Left colon (tissue), 2 donors: ENCODE measurements at regions not wholly inside any gene's neighbourhood (a gene's known extent, or its start where the extent isn't known, plus 50 kb on each side); places are given as distances from the start of the nearest gene placed in this dataset.
"Not testable (repeated sequence)": the region's sequence is repeated elsewhere in the genome, so short reads cannot be mapped to it uniquely, and the experiment has no call there.

ENCODE experiments used
- ATAC-seq: fragments of 200-7000 bp; cut with Tn5 transposase; one replicate; pipeline ENCODE4 v1.9.1; 2020; ENCODE audit warnings: mild to moderate bottlenecking, moderate library complexity
- DNase-seq, 2 donors: peaks; one replicate each; pipeline ENCODE4 v3.0.0-alpha.2; 2020
- intact Hi-C, 2 donors: fragments of 100-400 bp; cut with DNase I in 1 of 2; cut with micrococcal nuclease in 1 of 2; formaldehyde crosslinking; loops; one replicate each; pipeline versions ENCODE4 v1.11.2 to v1.14.0; 2022; cut with DNase I, micrococcal nuclease
- donor health status: DM: no; HTN: no; CAD: no.
- donor health status: DM: yes; HTN: yes; CAD: no.

DNA sequence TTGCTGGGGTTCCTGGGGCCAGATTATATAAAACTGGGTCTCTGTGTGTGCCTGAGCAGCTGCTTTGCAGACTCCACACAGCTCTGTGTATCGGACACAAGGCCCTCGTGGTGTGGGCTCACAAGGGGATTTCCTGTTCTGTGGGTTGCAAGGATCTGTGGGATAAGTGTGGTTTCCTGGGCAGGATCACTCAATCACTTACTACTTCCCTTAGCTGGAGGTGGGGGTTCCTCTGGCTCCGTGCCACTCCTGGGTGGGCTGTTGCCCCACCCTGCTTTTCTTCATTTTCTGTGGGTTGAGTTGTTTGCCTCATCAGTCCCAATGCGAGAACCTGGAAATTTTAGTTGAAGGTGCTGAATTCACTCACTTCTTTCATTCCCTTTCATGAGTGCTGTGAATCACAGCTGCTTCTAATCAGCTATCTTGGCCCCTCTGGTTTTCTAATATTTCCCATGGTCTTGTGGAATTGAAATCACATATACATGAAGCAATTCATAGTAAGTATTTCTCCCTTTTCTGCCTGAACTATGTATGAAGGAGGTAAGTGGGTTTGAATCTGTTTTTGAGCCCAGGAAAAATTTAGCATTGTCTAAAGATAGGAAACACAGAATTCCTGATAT is 196.3 kb downstream of the DCDC2C start:
- DNase-seq, result no peak
- intact Hi-C loops, result no loop called here
- ATAC-seq, result no peak

DNA sequence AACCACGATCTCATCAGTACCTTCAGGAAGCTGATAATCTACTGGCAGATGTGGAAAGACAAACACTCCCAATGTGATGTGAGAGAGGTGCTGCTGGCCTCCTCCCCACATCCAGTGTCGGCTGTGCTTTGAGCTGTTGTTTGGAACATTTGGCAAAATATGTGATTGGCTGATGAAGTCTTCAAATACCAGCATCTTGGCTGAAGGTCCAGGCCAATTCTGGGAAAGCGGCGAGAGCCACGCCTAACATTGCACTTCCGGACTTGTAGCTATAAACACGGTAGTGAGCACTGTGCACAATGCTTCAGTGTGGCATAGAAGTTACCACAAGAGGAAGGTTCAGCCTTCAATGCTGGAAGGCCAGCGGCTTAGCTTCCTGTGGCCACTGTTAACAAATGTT is 198.8 kb downstream of the DCDC2C start:
- intact Hi-C loops, result no loop called here
- ATAC-seq (no peak), DNase-seq (no peak)

DNA sequence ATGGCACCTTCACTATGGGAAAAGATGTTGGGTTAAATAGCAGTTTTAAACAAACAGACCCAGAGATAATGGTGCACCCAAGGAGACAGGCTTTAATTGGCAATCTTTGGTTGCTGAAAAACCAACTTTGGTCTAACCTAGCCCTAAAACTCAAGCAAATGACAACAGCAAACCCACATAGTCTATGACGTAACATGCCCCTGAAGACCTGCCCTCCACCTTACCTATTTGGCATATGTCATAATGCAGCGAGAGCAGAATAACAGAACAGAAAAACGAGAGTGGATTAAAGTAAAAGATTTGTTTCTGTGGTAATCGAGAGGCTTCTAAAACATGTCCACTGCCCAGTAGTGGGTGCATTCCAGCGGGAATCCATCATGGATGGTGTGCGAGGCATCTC is 200.7 kb downstream of the DCDC2C start:
- DNase-seq (no peak), ATAC-seq (no peak)
- intact Hi-C loops, result no loop called here

DNA sequence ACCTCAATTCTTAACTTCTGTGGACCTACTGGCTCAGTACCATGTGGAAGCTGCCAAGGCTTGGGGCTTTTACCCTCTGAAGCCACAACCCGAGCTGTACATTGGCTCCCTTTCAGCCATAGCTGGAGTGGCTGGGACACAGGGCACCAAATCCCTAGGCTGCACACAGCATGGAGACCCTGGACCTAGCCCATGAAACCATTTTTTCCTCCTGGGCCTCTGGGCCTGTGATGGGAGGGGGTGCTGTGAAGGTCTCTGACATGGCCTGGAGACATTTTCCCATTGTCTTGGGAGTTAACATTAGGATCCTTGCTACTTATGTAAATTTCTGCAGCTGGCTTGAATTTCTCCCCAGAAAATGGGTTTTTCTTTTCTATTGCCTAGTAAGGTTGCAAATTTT is 205.1 kb downstream of the DCDC2C start:
- ATAC-seq, intact Hi-C loops, DNase-seq: not testable (repeated sequence)

DNA sequence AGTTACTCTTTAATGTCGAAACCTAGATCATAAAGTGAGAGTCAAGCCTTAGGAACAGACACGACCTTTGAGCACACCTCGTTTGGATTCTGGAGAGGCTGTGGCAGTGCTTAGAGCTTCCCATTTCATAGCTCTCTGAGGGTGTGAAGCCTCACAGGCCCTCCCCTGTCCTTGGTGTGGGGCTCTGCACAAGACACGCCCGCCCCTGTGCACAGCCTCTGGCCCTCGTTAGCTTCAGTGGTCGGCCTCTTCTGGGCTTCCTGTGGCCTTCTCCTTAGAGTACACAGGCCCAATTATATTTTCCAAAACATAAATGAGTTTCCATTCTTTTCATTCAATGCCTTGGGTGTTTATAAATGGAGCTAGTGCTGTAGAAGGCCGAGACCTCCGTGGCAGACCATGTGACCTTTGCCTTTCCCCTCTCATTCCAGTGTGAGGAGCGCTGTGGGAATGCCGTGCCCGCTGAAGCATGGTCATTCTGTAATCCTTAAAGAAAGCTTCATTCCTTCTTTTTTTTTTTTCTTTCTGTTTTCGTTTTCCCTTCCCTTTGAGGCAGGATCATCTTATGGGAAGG is 208.6 kb downstream of the DCDC2C start:
- intact Hi-C loops, result no loop called here
- DNase-seq (no peak), ATAC-seq (no peak)

DNA sequence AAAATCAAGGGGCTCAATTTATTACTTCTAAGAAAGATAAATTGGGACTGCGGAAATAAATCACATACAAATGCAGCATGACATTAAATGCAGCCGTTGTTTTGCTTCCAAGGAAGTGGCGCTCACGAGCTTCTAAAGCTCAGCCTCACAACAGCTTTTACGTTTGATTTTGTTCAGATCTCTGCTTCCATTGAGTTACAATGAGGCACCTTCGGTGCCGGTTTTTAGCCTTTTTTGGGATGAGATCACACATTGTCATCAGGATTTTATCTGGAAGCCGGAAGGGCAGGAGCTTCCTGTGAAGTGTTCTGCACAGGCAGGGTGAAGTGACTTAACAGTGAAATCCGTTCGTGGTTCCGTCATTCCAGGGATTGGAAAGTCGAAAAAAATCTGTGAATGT is 209.8 kb downstream of the DCDC2C start:
- ATAC-seq, result no peak
- DNase-seq, result no peak
- intact Hi-C loops, result no loop called here

DNA sequence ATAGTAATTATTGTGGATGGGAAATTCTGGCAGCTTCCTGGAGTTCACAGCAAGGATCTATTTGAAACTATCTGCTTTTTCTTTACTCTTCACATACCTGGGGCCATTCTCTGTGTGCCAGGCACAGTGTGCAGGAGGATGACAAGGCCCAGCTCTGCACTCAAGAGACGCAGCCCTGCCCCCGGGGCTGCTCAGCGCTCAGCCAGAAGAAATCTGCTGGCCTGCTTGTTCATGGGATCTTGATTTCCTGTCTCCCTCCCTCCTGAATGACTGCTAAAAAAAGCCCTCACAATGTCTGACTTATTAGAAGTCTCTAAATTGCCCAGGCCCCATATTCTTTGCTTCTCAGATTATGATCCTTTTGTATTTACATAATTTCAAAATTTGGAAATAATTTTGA is 210.9 kb downstream of the DCDC2C start:
- no peak for DNase-seq
- intact Hi-C loops, result no loop called here
- ATAC-seq, result no peak

DNA sequence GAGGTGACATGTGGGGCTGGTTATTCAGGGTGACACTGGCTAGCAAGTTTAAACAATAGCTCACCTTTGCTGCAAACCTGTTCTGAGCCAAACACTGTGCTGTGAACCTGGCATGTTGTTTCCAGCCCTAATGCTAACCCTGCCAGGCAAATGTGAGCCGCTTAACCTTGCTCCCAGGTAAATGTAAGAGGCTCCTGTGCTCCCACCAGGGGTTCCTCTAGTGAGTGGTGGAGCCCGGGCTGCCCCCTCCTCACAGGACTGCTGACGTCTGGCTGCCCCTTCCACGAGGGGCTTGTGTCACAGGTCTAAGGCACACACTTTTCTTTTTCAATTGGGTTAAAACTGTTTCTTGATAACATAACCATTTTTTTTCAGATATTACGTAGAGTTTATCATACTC is 223.7 kb downstream of the DCDC2C start:
- intact Hi-C loops, result no loop called here
- DNase-seq (no peak), ATAC-seq (no peak)

DNA sequence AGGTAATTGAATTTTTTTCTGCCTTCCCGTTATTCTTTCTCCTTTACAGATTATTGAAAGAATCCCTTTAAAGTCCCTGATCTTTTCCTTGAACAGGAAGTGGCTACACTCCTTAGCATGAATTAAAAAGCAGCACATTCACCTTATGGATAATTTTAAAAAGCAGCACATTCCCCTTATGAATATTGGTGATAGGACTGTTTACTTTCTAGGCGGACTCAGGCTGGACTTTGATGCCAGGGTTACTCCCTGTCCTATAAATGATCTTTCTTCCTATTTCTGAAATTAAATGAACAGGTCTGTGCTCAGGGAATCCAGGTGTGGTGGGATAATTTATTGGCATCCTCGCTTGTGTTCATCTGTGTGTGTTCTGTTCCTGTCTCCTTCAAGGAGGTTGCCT is 226.0 kb downstream of the DCDC2C start:
- DNase-seq, result no peak
- intact Hi-C loops, result no loop called here
- no peak for ATAC-seq

DNA sequence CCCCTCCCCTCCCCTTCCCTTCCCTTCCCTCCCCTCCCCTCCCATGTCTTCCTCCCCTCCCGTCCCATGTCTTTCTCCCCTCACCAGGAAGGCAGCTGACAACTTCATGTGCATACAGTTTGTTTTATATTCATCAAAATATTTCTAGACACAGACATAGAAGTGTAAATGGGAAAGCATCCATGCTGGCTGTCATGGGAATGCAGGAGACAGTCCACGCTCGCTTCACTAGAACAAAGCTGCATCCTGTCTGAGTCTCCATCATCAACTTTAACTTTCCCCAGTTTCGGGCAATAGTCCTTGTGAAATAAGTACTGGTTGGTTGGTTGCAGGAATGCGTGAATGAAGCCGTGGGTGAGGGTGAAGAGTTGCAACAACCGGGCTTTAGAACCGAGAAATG is 226.9 kb downstream of the DCDC2C start:
- ATAC-seq, result no peak
- no peak for DNase-seq
- intact Hi-C loops, result no loop called here

DNA sequence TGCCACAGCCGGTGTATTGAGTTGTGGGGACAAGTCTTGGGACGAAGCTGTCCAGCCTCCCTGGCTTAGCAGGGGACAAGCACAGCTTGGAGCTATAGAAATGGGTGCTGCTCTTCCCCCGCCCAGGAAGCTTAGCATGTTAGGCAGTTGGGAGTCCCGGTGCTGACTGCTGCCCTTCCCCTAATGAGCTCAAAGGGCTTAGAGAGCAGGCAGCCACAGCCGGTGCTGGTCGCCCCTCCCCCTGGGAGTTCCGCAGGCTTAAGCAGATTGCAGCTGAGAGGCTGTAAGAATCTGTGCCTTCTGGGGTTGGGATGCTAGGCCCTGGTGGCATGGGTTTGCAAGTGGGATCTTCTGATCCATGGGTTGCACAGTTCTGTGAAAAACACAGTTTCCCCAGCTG is 237.3 kb downstream of the DCDC2C start:
- intact Hi-C loops, result no loop called here
- no peak for DNase-seq
- ATAC-seq, result no peak

DNA sequence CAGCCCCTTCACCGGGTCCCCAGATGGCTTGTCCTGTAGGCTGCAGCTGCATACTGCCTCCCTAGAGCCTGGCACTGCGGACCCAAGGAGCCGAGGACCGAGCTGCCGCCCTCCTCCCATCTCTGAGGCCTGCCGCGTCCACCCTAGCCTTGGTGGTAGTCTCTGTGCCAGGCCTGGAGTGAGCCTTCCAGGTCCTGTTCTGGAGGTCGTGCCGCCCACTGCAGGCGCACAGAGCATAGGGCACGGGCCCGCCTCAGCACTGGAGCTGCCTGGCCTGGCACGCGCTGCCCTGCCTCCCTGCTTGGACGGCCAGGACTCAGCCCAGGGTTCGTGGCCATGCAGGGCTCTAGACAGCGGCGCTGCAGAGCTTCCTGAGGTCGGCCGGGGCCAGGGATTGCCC is 239.5 kb downstream of the DCDC2C start:
- intact Hi-C loops, result no loop called here

DNA sequence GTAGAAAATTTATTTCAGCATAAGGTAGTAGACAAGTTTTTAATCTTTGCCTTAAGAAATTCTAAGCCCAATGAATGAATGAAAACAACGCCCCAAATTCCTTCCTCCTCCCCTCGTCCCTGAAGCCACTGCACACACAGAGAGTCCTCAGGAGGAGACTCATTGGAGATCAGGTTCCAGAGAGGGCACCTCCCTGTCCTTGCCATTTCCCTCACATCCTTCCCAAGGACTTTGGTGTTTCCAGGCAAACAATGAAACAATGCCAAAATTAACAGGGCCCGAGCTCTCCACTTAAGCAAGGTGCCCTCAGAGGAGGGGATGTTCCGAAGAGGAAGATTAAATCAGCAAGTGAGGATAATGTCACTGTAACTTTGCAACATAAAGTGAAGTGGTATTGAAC is 240.7 kb downstream of the DCDC2C start:
- no peak for DNase-seq
- no peak for ATAC-seq
- intact Hi-C loops, result no loop called here

More for the DNA sequence above, 239.5 kb downstream of the DCDC2C start:
- DNase-seq, result no peak
- no peak for ATAC-seq

DNA sequence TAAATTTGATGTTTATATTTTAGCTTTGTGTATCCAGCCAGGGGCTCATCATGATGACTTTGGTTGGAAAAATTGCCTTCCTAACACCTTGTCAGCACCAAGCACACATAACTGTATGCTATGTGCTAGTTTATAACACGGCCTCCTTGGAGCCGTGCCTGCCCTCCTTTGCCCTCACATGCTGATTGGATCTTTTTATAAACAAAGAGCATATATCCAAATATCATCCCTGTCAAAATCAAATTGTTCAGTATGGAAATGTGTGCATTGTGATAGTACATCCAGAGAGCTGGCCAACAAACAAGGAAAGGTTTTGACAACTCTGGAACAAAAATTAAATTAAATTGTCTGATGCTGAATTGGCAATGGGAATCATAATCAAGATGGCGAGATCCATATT is 241.5 kb downstream of the DCDC2C start:
- intact Hi-C loops, result no loop called here
- no peak for ATAC-seq
- DNase-seq, result no peak

DNA sequence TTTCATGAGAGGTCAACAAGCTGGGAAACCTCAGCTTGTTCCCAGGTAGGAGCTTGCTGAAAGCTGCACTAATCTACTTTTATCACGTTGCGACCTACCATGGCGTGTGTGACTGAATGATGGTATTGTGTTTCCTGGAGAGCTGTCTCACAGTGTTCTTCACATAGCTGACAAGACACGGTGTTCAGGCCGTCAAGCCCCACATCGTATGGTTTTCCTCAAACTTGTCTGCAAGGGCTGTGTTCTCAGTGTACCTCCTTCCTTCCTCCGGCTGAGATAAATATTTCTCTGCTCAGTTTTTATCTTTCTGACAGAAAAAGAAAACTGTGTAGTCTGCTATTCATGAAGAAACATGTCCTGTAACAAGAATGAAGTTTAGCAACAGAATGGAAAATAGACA is 244.8 kb downstream of the DCDC2C start:
- intact Hi-C loops, result no loop called here

DNA sequence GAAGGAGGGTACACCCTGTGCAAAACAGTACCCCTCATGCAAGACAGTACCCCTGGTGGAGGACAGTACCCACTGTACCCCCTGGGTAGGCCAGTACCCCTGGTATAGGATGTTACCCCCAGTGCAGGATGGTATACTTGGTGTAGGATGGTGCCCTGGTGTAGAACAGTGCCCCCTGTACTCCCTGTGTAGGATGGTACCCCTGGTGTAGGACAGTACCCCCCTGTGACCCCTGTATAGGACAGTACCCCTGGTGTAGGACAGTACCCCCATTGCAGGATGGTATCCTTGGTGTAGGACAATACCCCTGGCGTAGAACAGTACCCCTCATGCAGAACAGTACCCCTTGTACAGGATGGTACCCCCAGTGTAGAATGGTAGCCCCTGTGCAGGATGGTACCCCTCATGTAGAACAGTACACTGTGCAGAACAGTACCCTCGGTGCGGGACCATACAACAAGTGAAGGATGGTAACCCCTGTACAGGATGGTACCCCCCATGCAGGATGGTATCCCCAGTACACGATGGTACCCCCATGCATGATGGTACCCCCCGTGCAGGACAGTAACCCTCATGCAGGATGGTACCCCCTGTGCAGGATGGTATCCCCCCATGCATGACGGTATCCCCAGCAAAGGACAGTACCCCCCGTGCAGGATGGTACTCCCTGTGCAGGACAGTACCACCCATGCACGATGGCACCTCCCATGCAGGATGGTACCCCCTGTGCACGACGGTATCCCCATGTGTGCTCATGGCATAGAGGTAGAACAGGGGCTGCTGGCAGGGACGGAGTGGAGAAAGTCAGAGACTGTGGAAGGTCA is 248.0 kb downstream of the DCDC2C start:
- intact Hi-C loops, result no loop called here
- DNase-seq, result no peak
- ATAC-seq, result no peak

More for the DNA sequence above, 244.8 kb downstream of the DCDC2C start:
- DNase-seq (no peak), ATAC-seq (no peak)

DNA sequence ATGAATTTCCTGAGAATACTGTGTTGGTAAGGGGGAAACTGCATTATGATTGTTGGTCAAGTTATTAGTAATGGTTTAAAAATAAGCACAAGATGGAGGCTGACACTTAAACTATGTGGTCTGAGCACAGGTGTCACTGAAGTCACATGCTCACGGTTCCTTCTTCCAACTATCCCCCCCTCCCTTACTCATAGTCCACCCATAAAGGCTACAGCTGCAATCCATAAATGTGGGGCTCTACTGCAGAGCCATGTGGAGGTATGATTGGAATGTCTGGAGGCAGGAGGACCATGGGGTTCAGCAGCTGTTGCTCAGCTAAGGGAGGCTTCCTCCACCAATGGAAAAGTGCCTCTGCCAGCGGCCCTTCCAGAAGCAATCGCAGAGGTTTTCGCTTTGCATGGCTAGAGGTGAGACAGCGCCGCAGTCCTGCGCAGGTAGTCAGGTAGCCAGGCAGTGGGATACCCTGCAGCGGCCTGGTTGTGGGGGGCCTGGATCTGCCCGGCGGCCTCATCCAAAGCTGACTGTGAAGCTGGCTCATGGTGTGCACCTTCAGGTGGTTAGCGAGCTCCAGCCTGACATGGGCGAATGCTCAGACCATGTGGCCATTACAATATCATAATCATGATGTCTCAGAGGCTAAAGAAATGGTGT is 249.6 kb downstream of the DCDC2C start:
- no peak for ATAC-seq
- intact Hi-C loops, result no loop called here
- no peak for DNase-seq

DNA sequence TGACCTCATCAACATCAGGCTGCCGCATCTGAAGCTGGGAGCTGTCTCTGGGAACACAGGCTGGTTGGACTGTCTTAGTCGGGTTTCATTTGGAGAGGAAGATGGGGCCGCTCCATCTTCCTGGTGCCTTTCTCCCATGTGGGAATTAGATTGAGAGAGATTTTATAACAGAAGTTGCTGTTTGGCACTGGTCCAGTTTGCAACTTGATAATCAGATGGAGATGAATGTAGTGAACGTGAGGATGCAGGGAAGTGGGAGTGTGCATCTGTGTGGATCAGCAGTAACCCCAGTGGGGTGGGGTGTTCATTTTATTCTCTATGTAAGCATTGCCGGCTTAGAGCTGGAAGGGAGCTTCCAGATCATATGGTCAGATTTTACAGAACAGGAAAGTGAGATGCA is 250.9 kb downstream of the DCDC2C start:
- ATAC-seq, result no peak
- DNase-seq, result no peak
- intact Hi-C loops, result no loop called here

DNA sequence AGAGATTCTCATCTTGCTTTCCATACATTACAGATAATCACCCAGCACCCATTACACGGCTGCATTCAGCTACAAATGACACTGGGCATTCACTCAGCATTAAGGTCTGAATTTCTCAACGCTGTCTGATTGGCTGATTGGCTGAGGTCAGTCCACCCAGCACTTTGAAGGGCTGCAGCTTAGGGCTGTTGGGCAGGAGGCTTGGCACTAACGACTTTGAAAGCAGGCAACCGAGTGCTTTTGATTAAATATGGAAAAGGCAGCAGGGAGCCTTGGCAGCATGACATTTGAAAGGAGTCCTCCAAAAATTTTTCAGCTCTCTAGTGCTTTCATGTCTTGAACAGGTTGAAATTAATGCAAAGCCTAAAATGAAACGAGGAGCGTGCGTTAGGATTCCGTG is 253.0 kb downstream of the DCDC2C start:
- ATAC-seq (no peak), DNase-seq (no peak)
- intact Hi-C loops, result no loop called here

DNA sequence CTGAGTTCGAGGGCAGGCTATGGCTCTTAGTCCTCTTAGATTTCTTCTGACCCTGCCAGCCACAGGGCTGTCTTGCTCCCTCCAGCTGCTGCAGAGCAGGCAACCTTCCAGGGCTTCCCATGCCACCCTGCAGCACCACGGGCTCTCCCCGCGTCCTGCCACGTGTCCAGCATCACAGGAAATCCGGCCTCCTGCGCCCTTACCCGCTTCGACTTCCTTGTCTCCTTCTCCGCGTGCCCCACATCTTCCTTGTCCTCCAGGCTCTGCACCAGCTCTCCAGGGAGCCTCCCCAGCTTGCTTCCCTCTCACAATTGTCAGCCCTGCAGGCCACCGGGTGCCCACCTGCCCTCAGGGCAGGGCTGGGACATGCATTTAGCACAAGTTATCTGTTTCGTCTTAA is 253.5 kb downstream of the DCDC2C start:
- intact Hi-C loops, result no loop called here
- ATAC-seq (no peak), DNase-seq (no peak)
